ENCODE measurements at regions not wholly inside any gene's neighbourhood (a gene's known extent, or its start where the extent isn't known, plus 50 kb on each side); places are given as distances from the start of the nearest gene placed in this dataset.

DNA sequence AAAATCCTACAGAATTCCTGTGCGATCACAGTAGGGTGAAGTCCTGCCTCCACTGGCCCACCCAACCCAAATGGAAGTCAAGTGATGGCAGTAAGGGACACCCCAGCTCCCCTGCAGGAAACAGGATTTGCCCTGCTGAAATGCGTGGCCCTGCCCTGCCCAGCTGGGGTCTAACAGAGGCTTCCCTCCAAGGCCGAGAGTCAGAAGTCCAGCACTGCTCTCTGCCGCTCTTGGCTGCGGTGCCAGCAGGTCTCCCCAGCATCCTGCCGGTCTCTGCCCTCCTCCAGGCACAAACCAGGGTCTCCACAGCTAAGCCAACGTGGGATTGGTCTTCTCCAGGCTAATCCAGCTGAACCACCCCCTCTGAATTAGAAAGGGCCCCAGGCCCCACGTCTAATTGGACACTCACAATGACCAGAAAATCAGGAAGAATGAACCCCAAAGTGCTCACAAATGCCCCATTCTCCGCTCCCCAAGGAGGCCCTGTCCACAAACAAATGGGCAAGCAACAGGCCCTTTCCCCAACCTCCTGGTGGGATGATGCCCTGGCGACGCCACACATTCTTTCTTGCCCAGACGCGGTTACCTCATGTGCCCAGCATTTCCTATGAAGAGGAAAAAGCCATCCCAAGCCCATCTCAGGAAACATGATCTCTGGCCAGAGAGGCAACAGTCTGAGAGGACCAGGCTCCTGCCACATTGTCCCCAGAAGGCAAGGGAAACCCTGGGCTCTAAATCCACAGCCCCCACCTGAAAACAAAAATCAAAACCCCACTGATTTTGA lies 117.2 kb downstream of the BANF2 start:
- no peak overlapping the region for H3K27ac Mint-ChIP-seq
- DNase-seq, result no peak
- H3K4me1 Mint-ChIP-seq, result no peaks in the 10 kb centered on the region
- H3K4me3 Mint-ChIP-seq, result no peak overlapping the region
- no peaks in the 10 kb centered on the region for H3K36me3 Mint-ChIP-seq (ENCODE audit: low read depth)
- POLR2A ChIA-PET, result no interaction called here
- intact Hi-C loops (cut with DNase I, micrococcal nuclease), result no loop called here
- CTCF ChIA-PET, result no interaction called here
- peaks cover 3% of the 10 kb centered on the region for H3K9me3 Mint-ChIP-seq (ENCODE audit: low read depth)
- no peak for ATAC-seq
- H3K27me3 Mint-ChIP-seq, result no peaks in the 10 kb centered on the region

DNA sequence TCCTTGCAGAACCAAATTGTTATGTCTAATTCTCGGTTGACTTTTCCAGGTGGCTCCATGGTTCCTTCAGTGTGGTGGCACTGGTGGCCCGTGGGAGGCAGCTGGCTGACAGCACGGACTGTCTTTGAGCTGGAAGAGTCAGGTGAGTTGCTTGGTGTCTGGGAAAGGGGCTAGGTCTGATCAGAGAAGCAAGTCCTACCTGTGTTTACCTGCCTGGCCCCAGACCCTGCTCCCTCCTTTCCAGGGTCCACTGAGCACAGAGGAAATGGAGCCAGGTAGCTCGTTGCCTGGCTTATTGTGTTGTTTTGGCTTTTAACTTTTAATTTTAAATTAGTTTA lies 111.8 kb downstream of the BANF2 start:
- Mint-ChIP-seq H3K9me3 (ENCODE audit: low read depth) (no peaks in the 10 kb centered on the region), H3K27me3 (no peaks in the 10 kb centered on the region), H3K27ac (no peak overlapping the region), H3K4me3 (no peak overlapping the region), H3K36me3 (ENCODE audit: low read depth) (no peaks in the 10 kb centered on the region), H3K4me1 (no peaks in the 10 kb centered on the region)
- intact Hi-C loops (cut with DNase I, micrococcal nuclease), result no loop called here
- no peak for ATAC-seq
- POLR2A ChIA-PET, result no interaction called here
- DNase-seq, result no peak
- CTCF ChIA-PET, result interaction anchor here (0.6 to 1.2 kb wide), 3 partner anchors 105 to 322 kb away, joined by 3 to 5 read pairs (median 3); no protein-coding TSS in a partner anchor

DNA sequence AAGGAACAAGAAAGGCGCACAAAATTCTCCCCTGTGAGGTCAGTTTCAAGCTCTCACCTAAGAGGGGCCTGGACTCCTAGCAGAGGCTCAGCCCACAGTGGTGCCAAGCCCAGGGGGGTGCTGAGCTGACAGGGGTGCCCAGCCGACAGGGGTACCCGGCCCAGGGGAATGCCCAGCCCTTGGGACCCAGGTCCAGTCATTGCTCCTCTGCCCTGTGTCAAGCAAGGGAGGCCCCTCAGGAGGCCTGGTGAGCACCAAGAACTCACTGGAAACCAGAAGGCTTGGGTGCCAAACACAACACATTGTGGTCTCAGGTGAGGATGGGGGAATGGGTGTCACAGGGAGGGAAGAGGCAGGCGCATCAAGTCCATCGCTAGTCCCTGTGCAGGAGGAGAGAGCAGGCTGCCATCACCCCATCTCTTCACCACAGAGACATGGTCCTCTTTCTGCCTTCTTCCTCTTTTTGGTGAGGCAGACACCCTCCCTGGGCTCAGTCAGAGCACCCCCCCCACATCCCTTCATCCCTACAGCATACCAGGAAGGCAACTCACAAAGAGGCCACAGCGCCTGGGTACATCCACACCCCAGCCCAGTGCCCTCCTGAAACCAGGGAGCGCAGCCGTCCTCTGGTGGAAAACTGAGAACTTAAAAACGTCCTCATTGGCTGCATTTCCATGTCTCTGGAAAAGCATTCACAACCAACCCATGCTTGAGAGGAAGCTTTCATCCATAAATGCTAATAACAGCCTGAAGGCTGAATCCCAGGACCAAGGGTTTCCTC lies 111.3 kb downstream of the BANF2 start:
- ChIA-PET CTCF (interaction anchor here (0.6 to 1.2 kb wide), 3 partner anchors 104 to 321 kb away, joined by 3 to 5 read pairs (median 3); no protein-coding TSS in a partner anchor), POLR2A (no interaction called here)
- H3K27ac Mint-ChIP-seq, result no peak overlapping the region
- ATAC-seq (no peak), DNase-seq (no peak)
- H3K4me3 Mint-ChIP-seq, result no peak overlapping the region
- intact Hi-C loops (cut with DNase I, micrococcal nuclease), result no loop called here
- H3K9me3 Mint-ChIP-seq (ENCODE audit: low read depth), result no peaks in the 10 kb centered on the region
- no peaks in the 10 kb centered on the region for H3K4me1 Mint-ChIP-seq
- no peaks in the 10 kb centered on the region for H3K36me3 Mint-ChIP-seq (ENCODE audit: low read depth)
- H3K27me3 Mint-ChIP-seq, result no peaks in the 10 kb centered on the region

DNA sequence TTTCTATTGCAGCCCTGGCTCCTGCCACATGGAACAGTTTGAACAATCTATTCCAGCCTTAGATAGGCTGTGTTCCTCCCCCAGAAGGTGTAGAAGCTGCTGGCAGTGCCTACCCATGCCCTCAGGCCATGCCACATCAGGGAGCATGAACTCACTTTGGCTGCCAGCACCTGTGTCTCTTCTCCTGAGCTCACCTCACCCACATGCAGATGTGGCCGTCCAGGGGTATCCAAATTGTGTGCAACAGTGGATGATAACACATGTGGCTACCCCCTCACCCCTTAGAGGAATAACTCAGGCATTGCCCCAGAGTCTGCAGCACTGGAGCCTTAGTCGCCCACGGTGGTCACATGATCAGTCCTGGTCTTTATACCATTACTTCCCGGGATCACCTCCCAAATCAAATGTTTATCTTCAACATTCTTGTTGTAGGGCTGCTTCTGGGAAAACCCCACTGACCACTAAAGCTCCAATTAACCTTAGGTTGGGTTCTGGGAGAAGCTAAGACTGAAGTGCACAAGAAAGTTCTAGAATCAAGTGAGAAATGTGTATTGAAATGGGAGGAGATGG lies 110.4 kb downstream of the BANF2 start:
- Mint-ChIP-seq H3K36me3 (ENCODE audit: low read depth) (no peaks in the 10 kb centered on the region), H3K4me1 (no peaks in the 10 kb centered on the region), H3K27ac (no peak overlapping the region), H3K4me3 (no peak overlapping the region), H3K27me3 (no peaks in the 10 kb centered on the region), H3K9me3 (ENCODE audit: low read depth) (no peaks in the 10 kb centered on the region)
- intact Hi-C loops (cut with DNase I, micrococcal nuclease), result no loop called here
- ATAC-seq, result no peak
- no peak for DNase-seq
- POLR2A ChIA-PET, result no interaction called here
- CTCF ChIA-PET, result no interaction called here

DNA sequence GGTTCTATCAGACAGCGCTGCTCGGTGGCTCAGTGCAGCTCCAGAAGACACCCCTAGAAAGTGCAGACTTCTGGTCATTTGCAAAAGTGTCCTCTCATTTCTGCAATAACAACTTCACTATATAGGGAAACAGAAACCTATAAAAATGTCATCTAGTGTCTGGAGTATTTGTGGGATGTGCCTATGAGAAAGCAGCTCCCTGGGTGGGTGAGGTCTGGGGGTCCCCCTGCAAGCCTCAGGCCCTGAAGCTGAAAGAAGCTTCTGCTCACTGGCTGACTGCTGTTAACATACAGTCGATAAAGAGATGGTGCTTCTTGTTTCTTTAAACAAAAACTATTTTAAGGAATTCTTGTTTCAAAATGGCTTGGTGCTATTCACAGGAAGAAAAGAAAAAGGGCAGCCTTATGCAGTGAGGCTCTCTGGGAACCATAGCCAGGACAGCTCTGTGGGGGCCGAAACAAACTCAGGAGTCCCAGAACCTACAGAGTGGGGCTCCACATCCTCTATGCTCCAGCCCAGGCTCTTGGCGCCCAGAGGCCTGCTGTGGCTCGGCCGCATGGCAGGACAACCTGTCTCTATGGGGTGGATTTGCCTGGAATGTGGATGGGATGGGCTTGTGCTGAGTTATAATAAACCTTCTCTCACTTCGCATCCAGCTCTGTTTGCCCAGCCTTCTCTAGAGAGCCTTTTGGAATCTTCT lies 109.7 kb downstream of the BANF2 start:
- DNase-seq (no peak), ATAC-seq (no peak)
- intact Hi-C loops (cut with DNase I, micrococcal nuclease), result no loop called here
- Mint-ChIP-seq H3K27ac (no peak overlapping the region), H3K4me1 (no peaks in the 10 kb centered on the region), H3K36me3 (ENCODE audit: low read depth) (no peaks in the 10 kb centered on the region), H3K27me3 (no peaks in the 10 kb centered on the region), H3K4me3 (no peak overlapping the region), H3K9me3 (ENCODE audit: low read depth) (no peaks in the 10 kb centered on the region)
- ChIA-PET POLR2A (no interaction called here), CTCF (interaction anchor here (1.1 kb wide), 1 partner anchor 20 kb away, joined by 4 read pairs; no protein-coding TSS in a partner anchor)

DNA sequence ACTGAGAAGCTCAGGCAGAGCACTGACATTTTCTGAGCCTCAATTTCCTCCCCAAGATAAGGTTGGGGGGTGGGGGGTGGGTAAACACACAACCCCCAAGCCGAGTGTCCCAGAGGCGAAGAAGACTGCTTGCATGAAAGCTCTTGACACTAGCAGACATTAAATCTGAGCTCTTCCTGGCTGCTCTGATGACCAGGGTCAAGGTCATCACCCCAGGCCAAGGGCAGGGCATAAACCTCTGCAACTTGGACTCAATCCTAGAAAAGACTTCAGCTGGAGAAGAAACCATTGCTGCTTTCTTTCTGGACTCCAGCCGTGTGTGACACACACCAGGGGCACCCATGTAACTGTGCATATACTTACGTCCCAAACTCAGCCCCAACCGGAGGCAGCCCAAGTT lies 109.0 kb downstream of the BANF2 start:
- intact Hi-C loops (cut with DNase I, micrococcal nuclease), result no loop called here
- Mint-ChIP-seq H3K27me3 (no peaks in the 10 kb centered on the region), H3K36me3 (ENCODE audit: low read depth) (no peaks in the 10 kb centered on the region), H3K4me1 (no peaks in the 10 kb centered on the region), H3K27ac (no peak overlapping the region), H3K9me3 (ENCODE audit: low read depth) (no peaks in the 10 kb centered on the region), H3K4me3 (no peak overlapping the region)
- DNase-seq (no peak), ATAC-seq (no peak)
- POLR2A ChIA-PET, result no interaction called here
- CTCF ChIA-PET, result interaction anchor here (1.1 kb wide), 1 partner anchor 21 kb away, joined by 4 read pairs; no protein-coding TSS in a partner anchor

DNA sequence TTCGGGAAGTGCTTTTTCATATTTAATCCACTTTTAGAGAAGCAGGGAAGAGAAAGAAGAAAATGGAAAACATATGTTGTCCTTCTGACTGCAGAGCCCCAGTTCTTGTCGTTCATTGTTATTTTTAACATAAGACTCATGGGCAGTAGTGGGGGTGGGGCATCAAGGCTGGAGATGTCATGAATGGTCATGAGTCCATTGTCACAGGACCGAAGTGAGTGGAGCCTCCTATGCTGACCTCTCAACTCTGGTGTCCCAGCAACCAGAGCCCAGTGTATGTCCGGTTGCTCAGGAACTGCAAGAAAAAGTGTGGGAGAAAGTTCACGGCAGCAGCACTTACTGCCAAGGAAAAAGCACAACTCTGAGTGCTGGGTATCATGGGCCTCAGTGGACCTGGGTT lies 108.6 kb downstream of the BANF2 start:
- ChIA-PET CTCF (interaction anchor here (1.1 kb wide), 1 partner anchor 21 kb away, joined by 4 read pairs; no protein-coding TSS in a partner anchor), POLR2A (no interaction called here)
- no peaks in the 10 kb centered on the region for H3K4me1 Mint-ChIP-seq
- H3K27ac Mint-ChIP-seq, result no peak overlapping the region
- ATAC-seq (no peak), DNase-seq (no peak)
- H3K36me3 Mint-ChIP-seq (ENCODE audit: low read depth), result no peaks in the 10 kb centered on the region
- H3K9me3 Mint-ChIP-seq (ENCODE audit: low read depth), result no peaks in the 10 kb centered on the region
- no peaks in the 10 kb centered on the region for H3K27me3 Mint-ChIP-seq
- no peak overlapping the region for H3K4me3 Mint-ChIP-seq
- intact Hi-C loops (cut with DNase I, micrococcal nuclease), result no loop called here

DNA sequence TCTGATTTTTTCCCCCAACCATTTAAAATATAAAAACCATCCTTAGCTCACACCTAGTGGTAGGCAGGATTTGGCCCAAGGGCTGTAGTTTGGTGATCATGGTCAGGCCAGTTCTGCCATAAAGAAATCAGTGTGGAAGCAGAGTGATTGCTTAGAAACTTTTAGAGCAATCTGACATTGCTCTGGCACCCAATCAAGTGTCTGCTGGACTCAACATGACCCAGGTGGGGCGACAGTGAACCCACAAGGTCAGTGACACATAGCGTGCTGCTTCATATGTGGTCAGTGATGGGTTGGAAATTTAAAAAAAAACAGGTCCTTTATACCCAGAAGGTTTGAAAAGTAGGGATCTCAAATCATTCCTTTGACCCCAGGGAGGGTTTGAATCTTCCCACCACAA lies 107.9 kb downstream of the BANF2 start:
- DNase-seq (no peak), ATAC-seq (no peak)
- H3K4me3 Mint-ChIP-seq, result no peak overlapping the region
- no peaks in the 10 kb centered on the region for H3K4me1 Mint-ChIP-seq
- H3K27ac Mint-ChIP-seq, result no peak overlapping the region
- no peaks in the 10 kb centered on the region for H3K9me3 Mint-ChIP-seq (ENCODE audit: low read depth)
- intact Hi-C loops (cut with DNase I, micrococcal nuclease), result no loop called here
- CTCF ChIA-PET, result no interaction called here
- H3K36me3 Mint-ChIP-seq (ENCODE audit: low read depth), result no peaks in the 10 kb centered on the region
- no peaks in the 10 kb centered on the region for H3K27me3 Mint-ChIP-seq
- POLR2A ChIA-PET, result no interaction called here

DNA sequence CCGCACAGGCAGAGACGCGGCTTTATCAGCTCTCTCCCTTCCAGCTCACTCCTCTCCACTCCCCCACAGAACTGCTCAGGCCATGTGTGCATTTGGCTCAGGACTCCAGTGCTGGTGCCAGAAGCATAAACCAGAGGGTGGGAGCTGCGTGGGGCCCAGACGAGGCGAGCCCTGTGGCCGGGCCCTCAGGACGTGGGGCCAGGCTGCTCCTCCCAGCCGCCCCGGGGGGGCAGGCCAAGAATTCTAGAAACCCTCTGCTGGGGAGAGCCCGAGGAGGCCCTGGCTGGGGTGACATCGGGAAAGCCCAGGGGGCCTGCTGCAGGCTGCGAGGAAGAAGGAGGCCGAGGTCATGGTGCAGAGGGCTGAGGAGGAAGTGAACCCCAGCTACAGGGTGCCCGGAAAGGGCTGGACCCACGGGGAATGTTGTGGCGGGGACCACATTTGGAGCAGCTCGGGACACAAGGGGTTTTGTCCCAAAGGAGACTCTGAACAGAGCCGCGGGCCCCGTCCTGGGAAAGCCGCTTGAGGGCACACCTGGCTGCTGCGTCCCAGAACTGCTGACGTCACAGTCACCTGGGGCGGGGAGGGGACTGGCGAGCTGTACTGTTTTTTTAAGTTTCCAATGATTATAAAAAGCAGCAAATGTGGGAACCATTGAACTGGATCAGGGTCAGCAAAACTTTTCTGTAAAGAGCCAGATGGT lies 107.1 kb downstream of the BANF2 start:
- no peak for DNase-seq
- H3K27ac Mint-ChIP-seq, result no peak overlapping the region
- ChIA-PET CTCF (interaction anchor here (1.4 kb wide), 1 partner anchor 9 kb away, joined by 4 read pairs; no protein-coding TSS in a partner anchor), POLR2A (no interaction called here)
- no peaks in the 10 kb centered on the region for H3K27me3 Mint-ChIP-seq
- intact Hi-C loops (cut with DNase I, micrococcal nuclease), result no loop called here
- H3K9me3 Mint-ChIP-seq (ENCODE audit: low read depth), result no peaks in the 10 kb centered on the region
- no peaks in the 10 kb centered on the region for H3K36me3 Mint-ChIP-seq (ENCODE audit: low read depth)
- H3K4me1 Mint-ChIP-seq, result no peaks in the 10 kb centered on the region
- no peak overlapping the region for H3K4me3 Mint-ChIP-seq
- ATAC-seq, result no peak

DNA sequence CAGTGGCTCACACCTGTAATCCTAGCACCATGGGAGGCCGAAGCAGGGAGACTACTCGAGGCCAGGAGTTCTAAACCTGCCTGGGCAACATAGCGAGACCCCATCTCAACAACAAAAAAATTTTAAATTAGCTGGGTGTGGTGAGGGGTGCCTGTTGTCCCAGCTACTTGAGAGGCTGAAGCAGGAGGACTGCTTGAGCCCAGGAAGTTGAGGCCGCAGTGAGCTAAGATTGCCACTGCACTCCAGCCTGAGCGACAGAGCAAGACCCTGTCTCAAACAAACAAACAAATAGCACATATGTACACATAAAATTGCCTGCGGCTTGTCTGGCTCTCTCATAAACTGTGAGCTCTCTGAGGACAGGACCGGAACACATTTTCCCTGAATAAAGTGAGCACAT lies 106.3 kb downstream of the BANF2 start:
- no peaks in the 10 kb centered on the region for H3K36me3 Mint-ChIP-seq (ENCODE audit: low read depth)
- intact Hi-C loops (cut with DNase I, micrococcal nuclease), result no loop called here
- no peaks in the 10 kb centered on the region for H3K9me3 Mint-ChIP-seq (ENCODE audit: low read depth)
- DNase-seq, result no peak
- no peak for ATAC-seq
- H3K4me1 Mint-ChIP-seq, result no peaks in the 10 kb centered on the region
- H3K4me3 Mint-ChIP-seq, result no peak overlapping the region
- H3K27ac Mint-ChIP-seq, result no peak overlapping the region
- POLR2A ChIA-PET, result no interaction called here
- CTCF ChIA-PET, result interaction anchor here (0.6 to 1.4 kb wide), 2 partner anchors 8 to 43 kb away, joined by 3 to 4 read pairs; no protein-coding TSS in a partner anchor
- H3K27me3 Mint-ChIP-seq, result no peaks in the 10 kb centered on the region

DNA sequence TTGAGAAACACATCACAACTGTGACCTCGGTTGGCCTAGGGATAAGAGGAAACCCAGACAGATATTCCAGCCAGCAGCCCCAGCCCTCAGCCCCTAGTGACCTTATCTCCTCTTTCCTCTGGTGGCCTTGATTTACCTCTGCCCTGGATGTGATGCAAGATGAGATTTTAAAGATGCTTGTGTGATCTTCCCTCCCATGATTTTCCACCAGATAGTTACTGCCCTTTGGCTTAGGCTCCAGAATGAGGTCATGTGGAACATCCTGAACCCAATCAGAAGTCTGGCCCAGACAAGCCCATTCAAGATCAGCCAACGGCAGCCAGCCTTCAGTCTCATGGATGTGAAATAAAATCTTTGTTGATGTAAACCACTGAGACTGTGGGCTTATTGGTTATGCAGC lies 104.0 kb downstream of the BANF2 start:
- no peak overlapping the region for H3K4me3 Mint-ChIP-seq
- no peak for ATAC-seq
- intact Hi-C loops (cut with DNase I, micrococcal nuclease), result no loop called here
- no peaks in the 10 kb centered on the region for H3K9me3 Mint-ChIP-seq (ENCODE audit: low read depth)
- H3K27ac Mint-ChIP-seq, result no peak overlapping the region
- H3K27me3 Mint-ChIP-seq, result peaks cover 6% of the 10 kb centered on the region
- no peaks in the 10 kb centered on the region for H3K4me1 Mint-ChIP-seq
- ChIA-PET CTCF (no interaction called here), POLR2A (no interaction called here)
- H3K36me3 Mint-ChIP-seq (ENCODE audit: low read depth), result no peaks in the 10 kb centered on the region
- DNase-seq, result no peak

All from activated CD4-positive, alpha-beta T cell treated with anti-CD3 and anti-CD28 coated beads for 36 hours (primary cell).